GM23248 (cell line): ENCODE measurements at regions not wholly inside any gene's neighbourhood (a gene's known extent, or its start where the extent isn't known, plus 50 kb on each side); places are given as distances from the start of the nearest gene placed in this dataset.

Experiments
- EZH2 ChIP-seq: fragments of 200-600 bp; sonication (generic); IDR thresholded peaks from 2 replicates; pipeline ENCODE4 v1.6.1; 2018; ENCODE audit warnings: antibody characterized with exemption, mild to moderate bottlenecking; ENCODE audit not compliant: insufficient read depth, poor library complexity, severe bottlenecking
- EZH2phosphoT487 ChIP-seq: fragments of 200-600 bp; sonication (generic); IDR thresholded peaks from 2 replicates; pipeline ENCODE4 v1.6.1; 2018; ENCODE audit warnings: antibody characterized with exemption, moderate library complexity, mild to moderate bottlenecking, low read depth; ENCODE audit not compliant: insufficient read depth

GRCh38 chr4:1471443-1472147, 65.4 kb upstream of the NKX1-1 start:
- TF ChIP-seq EZH2 (no peak), EZH2phosphoT487 (no peak)
